ENCODE measurements at regions not wholly inside any gene's neighbourhood (a gene's known extent, or its start where the extent isn't known, plus 50 kb on each side); places are given as distances from the start of the nearest gene placed in this dataset.
"Not testable (repeated sequence)": the region's sequence is repeated elsewhere in the genome, so short reads cannot be mapped to it uniquely, and the experiment has no call there.

GRCh38 chr12:114484822-114485459 is 79.0 kb upstream of the TBX5 start:
- not testable (repeated sequence) for TF ChIP-seq CTCF (conservative IDR thresholded peaks at IDR 0.05 in 1 of 2, IDR thresholded peaks at IDR 0.05 in 1 of 2; ENCODE audit: low read depth in 1 of 2, low read length in 2 of 2); EZH2 (IDR thresholded peaks at IDR 0.05; ENCODE audit: low read length, missing control alignments)

All from fibroblast of lung (primary cell).